GM19397 (cell line): ENCODE measurements at regions not wholly inside any gene's neighbourhood (a gene's known extent, or its start where the extent isn't known, plus 50 kb on each side); places are given as distances from the start of the nearest gene placed in this dataset.
A peak's percentile ranks its signal among the peaks of the same experiment; 100 is the strongest.

Source experiments
- ATAC-seq: cut with Tn5 transposase; IDR thresholded peaks from one replicate; pipeline ENCODE4 v1.9.1; 2021; ENCODE audit warnings: mild to moderate bottlenecking, moderate library complexity; ENCODE audit not compliant: unreplicated experiment

DNA sequence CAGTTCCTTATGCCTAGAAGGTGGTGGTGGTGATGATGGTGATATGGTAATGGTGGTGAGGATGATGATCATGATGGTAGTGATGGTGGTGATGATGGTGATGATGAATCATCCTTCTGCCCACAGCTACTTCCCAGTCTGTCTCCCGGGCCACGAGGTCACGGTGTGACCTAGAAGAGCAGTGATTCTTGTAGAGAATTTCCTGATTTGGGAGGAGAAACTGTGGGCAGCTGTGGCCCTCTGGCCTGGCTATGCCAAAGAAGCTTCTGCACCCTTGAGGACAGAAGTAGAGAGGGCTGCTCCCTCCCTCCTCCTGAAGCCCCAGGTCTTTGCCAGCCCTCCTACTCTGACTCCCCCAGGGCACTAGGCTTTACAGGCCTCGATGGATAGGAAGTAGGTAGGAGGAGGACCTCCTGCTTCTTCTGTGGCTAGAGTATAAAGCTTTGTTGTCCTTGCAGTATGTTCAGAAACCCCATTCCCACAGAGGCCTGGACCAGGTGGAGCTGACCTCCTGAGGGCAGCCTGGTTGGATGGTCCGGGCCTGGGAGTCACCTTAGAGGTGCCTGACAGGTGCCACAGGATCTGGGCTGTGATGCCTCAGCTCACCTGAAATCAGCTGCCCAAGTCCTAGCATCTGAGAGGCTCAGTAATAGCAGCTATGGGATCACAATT is 57.9 kb upstream of the EPAS1 start:
- ATAC-seq: no peak

GRCh38 chr2:46239847-46240181 is 57.4 kb upstream of the EPAS1 start:
- ATAC-seq: no peak

DNA sequence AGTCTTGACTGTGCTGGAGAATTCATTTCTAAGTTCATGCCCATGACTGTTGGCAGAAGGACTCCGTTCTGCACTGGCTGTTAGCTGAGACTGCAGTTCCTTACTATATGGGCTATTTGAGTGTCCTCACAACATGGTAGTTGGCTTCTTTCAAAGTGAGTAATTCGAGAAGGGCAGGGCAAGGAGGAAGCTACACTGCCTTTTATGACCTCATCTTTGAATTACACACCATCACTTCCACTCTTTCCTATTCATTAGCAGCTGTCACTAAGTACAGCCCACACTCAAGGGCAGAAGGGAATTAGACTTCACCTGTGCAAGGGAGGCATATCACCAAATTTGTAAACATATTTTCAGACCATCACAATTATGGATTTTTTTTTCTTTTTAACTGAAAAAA is 55.9 kb upstream of the EPAS1 start:
- ATAC-seq: no peak

DNA sequence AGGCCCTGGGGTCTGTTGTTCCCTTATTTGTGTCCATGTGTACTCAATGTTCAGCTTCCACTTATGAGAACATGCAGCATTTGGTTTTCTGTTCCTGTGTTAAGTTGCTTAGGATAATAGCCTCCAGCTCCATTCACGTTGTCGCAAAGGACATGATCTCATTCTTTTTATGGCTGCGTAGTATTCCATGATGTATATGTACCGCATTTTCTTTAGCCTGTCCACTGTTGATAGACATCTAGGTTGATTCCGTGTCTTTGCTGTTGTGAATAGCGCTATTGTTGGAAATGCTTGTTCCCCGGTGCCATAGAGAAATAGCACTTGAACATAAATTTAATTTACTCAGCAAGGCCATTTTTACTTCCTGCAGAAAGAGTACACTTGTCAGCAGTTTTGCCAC is 51.3 kb upstream of the EPAS1 start:
- ATAC-seq: no peak

- ATAC-seq: peak; percentile 90
These were observed 50.4 kb upstream of the EPAS1 start for GRCh38 chr2:46246790-46247189.
